HK-2 (cell line): ENCODE measurements at regions not wholly inside any gene's neighbourhood (a gene's known extent, or its start where the extent isn't known, plus 50 kb on each side); places are given as distances from the start of the nearest gene placed in this dataset.
"Not testable (repeated sequence)": the region's sequence is repeated elsewhere in the genome, so short reads cannot be mapped to it uniquely, and the experiment has no call there.

ENCODE experiments used
- DNase-seq: peaks from one replicate; pipeline ENCODE4 v3.0.0-alpha.2; 2018; ENCODE audit not compliant: unreplicated experiment

DNA sequence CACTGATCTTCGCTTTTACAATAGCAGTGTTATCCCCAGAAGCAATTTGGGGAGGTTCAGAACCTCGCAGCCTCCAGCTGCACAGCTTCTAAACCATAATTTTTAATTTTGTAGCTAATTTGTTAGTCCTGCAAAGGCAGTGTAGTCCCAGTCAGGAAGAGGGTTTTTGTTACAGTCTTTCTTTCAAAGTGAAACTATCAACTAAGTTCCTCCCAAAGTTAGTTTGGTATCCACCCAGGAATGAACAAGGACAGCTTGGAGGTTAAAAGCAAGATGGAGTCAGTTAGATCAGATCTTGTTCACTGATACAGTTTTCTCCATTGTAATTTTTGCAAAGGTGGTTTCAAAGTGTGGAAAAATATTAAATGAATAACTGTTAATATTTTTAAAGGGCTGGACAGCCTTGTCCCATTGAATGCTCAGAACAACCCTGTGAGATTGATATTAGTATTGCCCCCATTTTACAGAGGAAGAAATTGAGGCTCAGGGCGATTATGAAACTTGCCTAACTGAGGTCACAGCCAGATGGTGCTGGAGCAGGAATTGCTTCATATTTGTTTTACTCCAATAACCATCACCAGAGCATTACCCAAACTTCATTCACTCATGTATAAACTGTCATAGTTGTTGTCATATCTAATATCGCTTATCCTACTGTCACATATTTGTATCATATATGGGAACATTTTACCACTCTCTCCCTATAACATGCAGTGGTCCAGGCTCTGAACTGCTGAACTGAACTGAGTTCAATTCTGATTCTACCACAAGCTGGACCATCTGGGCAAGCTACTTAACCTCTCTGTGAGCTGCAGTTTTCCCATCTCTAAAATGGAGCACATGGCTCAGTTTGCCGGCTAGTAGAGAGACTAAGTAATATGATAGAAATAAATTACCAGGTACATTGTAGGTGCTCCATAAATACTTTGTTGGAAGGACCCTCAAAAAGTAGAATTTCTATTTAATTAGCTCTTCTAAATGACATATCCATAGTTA lies 213.8 kb downstream of the BCAS1 start:
- DNase-seq: no peak

DNA sequence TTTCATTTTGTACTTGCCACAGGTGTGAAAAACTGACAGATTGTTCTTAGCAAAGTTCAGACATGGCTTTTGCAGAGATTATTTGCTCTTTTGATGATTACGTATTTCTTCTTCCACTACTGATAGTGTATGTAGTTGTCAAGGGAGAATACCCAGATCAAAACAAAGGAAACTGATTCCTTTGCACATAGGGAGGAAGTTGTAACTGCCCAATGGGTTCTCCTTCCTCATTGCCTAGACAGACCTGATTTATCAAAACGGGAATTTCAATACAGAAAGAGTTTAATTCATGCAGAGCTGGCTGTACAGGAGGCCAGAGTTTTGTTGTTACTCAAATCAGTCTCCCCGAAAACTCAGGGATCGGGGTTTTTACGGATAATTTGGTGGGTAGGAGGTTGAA lies 214.7 kb downstream of the BCAS1 start:
- no peak for DNase-seq

DNA sequence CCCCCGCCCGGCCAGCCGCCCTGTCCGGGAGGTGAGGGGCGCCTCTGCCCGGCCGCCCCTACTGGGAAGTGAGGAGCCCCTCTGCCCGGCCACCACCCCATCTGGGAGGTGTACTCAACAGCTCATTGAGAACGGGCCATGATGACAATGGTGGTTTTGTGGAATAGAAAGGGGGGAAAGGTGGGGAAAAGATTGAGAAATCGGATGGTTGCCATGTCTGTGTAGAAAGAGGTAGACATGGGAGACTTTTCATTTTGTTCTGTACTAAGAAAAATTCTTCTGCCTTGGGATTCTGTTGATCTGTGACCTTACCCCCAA lies 215.8 kb downstream of the BCAS1 start:
- DNase-seq: not testable (repeated sequence)

DNA sequence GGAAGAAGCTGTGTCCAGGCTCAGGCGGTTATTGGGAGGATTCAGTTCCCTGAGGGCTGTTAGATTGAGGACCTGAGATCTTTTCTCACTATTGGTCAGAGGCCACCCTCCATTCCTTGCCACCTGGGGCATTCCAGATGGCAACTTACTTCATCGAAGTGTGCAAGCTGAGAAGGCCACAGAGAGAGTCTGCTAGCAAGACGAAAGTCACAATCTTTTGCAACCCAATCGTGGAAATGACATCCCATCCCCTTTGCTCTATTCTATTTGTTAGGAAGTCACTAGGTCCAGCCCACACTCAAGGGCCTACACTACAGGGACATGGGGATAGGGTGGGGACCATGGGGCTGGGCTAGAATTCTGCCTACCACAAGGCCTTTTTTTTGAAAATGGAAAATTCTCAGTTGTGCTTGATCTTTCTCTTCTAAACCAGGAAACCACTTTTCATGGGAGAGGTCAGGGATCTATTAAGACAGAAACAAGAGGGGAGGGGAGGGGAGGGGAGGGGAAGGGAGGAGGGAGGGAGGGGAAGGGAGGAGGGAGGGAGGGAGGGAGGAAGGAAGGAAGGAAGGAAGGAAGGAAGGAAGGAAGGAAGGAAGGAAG lies 217.2 kb downstream of the BCAS1 start:
- no peak for DNase-seq

DNA sequence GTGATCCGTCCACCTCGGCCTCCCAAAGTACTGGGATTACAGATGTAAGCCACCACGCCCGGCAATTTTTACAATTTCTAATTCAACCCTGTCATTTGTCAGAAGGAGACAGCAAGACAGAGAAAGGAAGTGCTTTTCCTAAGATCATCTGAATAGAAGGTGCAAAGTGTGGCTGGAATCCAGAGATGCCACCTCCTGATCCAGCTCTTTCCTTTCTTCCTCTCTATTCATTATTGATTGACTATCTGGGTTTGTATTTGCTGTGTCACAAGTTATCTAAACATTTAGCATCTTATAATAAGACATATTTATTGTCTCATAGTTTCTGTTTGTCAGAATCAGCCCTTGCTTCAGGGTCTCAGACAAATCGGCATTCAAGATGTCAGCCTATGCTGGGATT lies 217.7 kb downstream of the BCAS1 start:
- DNase-seq: no peak

DNA sequence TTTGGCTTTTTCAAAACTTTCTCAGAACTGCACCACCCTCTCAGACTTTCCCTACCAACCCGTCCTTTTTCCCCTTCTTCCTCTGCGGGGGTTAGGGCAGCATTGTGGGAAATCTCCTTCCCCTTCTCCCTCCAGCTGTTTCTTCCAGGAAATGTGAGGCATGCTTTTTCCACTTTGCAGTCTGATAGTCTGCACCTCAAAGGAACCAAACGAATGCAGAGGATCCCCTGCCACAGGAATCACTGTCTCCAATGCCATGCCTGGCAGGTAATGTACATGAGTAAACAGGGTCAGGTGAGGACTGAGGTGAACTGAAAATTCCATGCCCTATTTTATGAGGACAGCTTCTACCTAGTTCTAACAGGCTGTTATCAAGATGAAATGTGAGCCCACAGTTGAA lies 218.4 kb downstream of the BCAS1 start:
- no peak for DNase-seq

DNA sequence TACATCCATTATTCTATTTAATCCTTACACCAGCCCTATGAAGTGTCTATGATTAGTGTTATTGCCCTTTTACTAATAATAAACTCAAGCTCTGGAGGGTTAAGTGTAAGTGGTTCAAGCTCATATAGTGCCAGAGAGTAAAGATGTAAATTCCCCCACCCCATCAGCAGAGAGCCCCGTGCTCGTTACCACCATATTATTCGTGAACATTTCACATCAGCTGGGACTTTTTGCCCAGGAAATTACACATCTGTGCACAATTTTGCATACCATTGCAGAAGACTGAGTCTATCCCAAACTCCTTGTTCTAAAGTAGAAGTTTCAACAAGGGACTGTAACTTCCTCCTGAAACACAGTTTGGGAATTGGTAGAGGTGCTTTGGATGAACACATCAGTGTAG lies 220.1 kb downstream of the BCAS1 start:
- DNase-seq: no peak

DNA sequence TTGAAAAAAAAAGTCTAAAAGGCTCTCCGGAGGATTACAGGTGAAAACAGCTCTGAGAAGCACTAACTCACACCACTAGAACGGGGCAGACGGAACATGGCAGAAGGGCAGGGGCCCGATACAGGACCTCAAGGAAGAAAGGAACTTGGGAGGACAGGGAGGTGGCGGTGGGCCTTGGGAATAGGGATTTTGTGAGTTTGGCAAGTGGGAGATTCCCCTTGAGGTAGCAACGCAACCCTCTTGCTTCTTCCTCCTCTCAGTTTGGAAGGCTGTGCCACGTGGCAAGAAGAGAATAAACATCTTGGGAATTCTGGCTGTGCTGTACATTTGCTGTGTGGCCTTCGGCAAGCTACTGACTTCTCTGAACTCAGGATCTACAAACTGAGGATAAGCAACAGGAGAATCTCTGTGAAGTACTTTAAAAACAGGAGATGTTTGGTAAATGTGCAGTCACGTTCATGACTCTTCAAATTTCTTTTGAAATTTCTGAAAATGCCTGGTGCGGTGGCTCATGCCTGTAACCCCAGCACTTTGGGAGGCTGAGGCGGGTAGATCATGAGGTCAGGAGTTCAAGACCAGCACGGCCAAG lies 220.8 kb downstream of the BCAS1 start:
- no peak for DNase-seq

DNA sequence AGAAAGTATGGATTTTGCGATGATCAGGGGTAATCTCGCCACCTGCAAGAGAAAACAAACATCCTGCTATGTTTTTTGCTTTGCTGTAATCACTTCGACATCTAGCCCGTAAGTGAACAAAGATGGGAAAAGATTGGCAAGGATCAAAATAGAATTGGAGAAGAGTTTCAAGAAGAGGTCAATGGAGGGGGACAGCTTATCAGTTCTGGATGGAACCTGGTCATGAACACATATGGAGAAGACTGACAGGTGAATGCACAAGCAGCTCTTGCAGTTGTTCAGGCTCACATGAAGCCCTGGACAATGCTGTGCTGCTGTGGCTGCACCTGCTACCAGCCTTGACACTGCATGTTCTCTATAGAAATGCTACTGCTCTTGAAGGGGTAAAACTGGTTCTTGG lies 222.1 kb downstream of the BCAS1 start:
- DNase-seq: no peak

DNA sequence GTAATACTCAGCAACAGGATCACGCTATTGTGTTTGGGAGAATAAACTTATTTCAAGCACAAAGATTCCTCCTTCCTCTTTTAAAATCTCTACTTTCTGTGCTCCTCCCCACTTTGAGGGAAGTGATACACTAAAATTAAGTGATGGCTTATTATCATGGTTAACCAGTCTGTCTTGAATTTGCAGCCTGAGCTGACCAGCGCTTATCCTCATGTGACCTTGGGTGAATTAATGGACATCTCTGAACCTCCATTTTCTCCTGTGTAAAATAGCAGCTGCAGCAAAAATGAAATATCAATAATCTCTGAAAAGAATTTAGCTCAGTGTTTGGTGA lies 222.6 kb downstream of the BCAS1 start:
- no peak for DNase-seq

DNA sequence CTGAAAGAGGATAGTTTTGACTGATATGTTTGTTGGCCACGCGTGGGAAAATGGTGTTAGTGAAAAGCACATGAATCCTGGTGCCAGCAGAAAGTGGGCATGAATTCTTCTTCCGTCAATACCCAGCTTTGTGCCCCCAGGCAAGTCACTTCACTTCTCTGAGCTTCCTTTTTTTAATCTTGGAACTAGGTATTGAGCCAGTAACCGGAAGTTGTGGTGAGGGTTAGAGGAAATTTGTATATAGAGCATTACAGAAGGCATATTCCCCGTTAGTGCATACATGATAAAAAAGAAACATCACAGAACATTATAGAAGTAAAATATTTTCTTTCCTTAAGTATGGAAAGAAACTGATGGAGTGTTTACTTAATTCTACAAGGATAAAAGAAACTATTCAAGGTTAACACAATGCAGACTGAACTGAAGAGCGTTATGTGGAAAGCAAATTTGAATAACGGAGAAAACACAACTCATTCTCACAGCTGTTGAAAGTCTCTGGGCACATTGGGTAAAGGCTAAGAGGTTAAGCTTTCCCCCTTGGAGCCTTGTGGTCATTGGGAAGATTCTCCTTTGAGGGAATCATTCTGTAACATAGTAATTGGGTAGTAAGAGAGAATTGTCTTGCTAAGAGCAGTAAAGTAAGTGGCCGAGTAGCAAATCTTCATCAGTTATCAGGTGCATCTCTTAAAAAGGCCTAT lies 223.1 kb downstream of the BCAS1 start:
- no peak for DNase-seq

DNA sequence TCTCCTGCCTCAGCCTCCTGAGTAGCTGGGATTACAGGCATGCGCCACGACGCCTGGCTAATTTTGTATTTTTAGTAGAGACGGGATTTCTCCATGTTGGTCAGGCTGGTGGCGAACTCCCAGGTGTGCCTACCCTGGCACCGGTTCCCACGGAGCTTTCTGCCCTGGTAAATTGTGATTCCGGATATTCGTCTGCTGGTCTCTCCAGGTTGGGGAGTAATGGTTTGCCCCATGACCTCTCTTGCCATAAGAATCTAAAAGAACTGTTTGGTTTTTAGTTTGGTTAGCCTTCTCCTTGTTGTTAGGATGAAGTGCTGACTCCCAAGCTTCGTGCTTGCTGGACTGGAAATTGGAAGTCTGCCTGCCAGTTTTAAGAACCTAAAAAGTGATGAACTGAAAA lies 223.8 kb downstream of the BCAS1 start:
- no peak for DNase-seq

DNA sequence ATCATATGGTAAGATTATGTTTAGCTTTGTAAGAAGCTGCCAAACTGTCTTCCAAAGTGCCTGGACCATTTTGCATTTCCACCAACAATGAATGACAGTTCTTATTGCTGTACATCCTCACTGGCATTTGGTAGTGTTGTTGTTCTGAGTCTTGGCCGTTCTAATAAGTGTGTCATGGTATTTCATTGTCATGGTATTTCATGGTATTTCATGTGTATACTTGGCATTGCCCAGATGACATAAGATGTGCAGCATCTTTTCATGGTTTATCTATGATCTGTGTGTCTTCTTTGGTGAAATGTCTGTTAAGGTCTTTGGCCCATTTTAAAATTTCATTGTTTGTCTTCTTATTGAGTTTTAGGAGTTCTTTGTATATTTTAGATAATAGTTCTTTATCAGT lies 224.4 kb downstream of the BCAS1 start:
- no peak for DNase-seq

DNA sequence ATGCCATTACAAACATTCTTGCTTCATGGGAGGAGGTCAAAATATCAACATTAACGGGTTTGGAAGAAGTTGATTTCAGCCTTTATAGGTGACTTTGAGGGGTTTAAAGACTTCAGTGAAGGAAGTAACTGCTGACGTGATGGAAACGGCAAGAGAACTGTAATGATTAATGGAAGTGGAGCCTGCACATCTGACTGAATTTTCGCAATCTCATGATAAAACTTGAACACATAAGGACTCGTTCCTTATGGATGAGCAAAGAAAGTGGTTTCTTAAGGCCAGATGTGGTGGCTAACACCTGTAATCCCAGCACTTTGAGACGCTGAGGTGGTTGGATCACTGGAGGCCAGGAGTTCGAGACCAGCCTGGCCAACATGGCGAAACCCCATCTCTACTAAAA lies 226.1 kb downstream of the BCAS1 start:
- no peak for DNase-seq

DNA sequence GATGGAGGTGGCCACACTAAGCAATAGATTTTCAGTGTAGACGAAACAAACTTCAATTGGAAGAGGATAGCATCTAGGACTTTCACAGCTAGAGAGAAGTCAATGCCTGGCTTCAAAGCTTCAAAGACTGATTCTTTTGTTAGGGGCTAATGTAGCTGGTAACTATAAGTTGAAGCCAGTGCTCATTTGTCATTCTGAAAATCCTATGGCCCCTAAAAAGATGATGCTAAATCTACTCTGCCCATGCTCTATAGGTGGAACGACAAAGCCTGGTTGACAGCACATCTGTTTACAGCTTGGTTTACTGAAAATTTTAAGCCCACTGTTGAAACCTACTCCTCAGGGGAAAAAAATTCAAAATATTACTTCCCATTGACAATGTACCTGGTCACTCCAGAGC lies 226.7 kb downstream of the BCAS1 start:
- no peak for DNase-seq

DNA sequence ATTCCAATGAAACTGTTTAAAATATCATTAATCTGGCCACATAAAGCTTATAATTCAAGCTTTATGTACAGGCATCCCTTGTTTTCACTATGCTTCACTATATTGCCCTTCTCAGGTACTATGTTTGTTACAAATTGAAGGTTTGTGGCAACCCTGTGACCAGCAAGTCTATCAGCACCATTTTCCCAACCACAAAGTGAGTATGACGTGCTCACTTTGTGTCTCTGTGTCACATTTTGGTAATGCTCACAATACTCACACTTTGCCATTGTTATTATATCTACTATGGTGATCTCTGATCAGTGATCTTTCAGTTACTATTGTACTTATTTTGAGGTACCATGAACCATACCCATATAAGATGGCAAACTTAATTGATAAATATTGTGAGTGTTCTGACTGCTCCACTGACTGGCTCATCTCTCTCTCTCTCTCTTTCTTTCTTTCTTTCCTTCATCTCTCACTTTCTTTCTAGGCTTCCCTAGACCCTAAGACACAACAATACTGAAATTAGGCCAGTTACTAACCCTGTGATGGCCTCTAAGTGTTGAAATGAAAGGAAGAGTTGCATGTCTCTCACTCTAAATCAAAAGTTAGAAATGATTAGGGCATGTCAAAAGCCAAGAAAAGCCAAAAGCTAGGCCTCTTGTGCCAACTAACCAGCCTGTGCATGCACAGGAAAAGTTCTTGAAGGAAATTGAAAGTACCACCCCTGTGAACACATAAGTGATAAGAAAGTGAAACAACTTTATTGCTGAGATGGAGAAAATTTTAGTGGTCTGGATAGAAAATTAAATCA lies 227.9 kb downstream of the BCAS1 start:
- no peak for DNase-seq

DNA sequence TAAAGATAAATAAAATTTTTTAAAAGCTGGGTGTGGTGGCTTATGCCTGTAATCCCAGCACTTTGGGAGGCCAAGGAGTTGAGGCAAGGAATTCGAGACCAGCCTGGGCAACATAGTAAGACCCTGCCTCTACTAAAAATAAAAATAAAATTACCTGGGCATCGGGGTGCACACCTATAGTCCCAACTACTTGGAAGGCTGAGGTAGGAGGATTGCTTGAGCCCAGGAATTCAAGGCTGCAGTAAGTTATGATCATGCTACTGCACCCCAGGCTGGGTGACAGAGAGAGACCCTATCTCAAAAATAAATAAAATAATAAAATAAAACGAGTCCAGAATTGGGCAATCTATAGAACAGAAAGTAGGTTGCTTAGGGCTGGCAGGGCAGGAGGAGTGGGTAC lies 228.7 kb downstream of the BCAS1 start:
- DNase-seq: no peak

DNA sequence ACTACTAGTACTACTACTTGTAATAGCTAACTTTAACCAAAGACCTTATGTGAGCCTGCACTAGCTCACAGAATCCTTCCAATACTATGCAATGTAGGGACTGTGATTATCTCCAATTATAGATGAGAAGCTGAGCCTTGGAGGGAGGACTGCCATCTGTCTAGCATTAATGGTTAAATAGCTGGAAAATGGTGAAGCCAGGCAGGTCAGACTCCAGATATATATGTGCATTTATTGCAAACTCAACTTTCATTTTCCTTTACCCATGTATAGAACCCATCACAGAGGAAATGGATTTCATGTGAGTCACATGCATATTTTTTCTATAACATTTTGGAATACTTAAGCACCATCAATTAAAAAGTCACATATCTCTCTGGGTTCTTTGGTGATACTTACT lies 229.9 kb downstream of the BCAS1 start:
- no peak for DNase-seq

DNA sequence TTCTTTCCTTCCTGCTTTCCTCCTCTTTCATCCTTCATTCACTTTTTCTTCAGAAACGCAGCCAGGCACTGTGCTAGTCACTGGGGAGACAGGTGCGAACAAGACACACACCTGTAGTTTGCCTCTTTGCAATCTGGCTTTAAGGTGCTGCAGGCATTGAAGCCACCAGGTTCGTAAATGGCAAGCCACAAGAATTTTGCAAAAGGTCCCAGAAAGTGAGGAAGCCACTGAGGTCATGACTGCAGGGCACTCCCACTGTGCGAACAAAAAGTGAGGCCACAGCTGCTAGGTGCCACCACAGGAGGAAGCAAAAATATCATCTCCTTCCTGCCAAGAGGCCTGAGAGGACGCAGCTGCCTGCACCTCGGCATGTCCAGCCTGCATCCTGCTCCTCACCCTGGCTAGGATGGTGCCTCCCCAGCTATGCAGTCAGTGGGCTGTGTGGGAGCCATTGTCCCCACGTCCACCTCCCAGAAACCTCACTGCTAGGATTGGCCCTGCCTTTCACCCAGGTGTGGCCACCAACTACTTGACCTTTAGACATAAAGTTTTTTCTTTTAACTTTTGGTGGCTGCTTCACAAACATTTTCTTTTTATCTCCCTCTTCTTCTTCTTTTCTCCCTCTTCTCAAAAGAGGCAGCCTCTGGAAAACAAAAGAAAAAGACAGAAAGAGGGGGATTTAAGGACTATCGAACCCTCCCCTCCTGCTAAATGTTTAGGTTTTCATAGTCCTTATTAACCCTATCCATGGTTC lies 230.8 kb downstream of the BCAS1 start:
- DNase-seq: no peak

DNA sequence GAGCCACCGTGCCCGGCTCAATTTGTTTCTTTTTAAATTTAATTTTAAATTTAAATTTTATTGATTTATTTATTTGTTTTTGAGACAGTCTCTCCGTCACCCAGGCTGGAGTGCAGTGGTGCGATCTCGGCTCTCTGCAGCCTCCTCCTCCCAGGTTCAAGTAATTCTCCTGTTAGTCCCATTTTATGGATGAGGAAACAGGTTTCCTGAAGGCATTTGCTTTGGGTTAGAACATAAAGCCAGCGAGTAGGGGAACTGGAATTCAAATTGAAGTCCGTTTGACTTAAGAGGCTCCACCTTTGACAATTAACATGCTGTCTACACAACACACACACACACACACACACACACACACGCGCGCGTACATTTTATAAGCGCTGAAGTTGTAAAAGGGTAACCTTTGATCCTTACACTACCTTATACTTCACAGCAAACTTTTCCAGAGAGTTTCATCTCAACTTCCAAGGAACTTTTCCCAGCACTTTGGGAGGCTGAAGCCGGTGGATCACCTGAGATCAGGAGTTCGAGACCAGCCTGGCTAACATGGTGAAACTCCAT lies 232.0 kb downstream of the BCAS1 start:
- no peak for DNase-seq
